Smooth muscle cell (in vitro differentiated cells): ENCODE measurements at regions not wholly inside any gene's neighbourhood (a gene's known extent, or its start where the extent isn't known, plus 50 kb on each side); places are given as distances from the start of the nearest gene placed in this dataset.

ENCODE experiments used
- DNase-seq: peaks from one replicate; lab custom pipeline; 2025; ENCODE audit not compliant: unreplicated experiment; lab: John Stamatoyannopoulos, UW
- H2AFZ ChIP-seq: fragments of 200-600 bp; sonication (generic); 2 replicates; pipeline ENCODE4 v1.6.0; 2016; ENCODE audit warnings: antibody characterized with exemption, low read depth, mild to moderate bottlenecking
- H3F3A ChIP-seq: fragments of 200-600 bp; sonication (generic); 2 replicates; pipeline ENCODE4 v1.6.0; 2017; ENCODE audit warnings: antibody characterized with exemption, low read depth
- H3K27ac ChIP-seq: fragments of 200-600 bp; sonication (generic); 2 replicates; pipeline ENCODE4 v1.5.1; 2016; ENCODE audit warnings: low read depth, mild to moderate bottlenecking
- H3K27me3 ChIP-seq: fragments of 200-600 bp; sonication (generic); 2 replicates; pipeline ENCODE4 v1.6.1; 2016; ENCODE audit warnings: low read depth, mild to moderate bottlenecking
- H3K36me3 ChIP-seq: fragments of 200-600 bp; sonication (generic); 2 replicates; pipeline ENCODE4 v1.5.1; 2016; ENCODE audit warnings: low read depth
- H3K4me1 ChIP-seq: fragments of 200-600 bp; sonication (generic); 2 replicates; pipeline ENCODE4 v1.5.1; 2016; ENCODE audit warnings: low read depth
- H3K4me2 ChIP-seq: fragments of 200-600 bp; sonication (generic); 2 replicates; pipeline ENCODE4 v1.6.0; 2016; ENCODE audit warnings: mild to moderate bottlenecking
- H3K4me3 ChIP-seq: fragments of 200-600 bp; sonication (generic); 2 replicates; pipeline ENCODE4 v1.5.1; 2016; ENCODE audit warnings: mild to moderate bottlenecking
- H3K79me2 ChIP-seq: fragments of 200-600 bp; sonication (generic); 2 replicates; pipeline ENCODE4 v1.6.0; 2016; ENCODE audit warnings: low read depth, mild to moderate bottlenecking
- H3K9ac ChIP-seq: fragments of 200-600 bp; sonication (generic); 2 replicates; pipeline ENCODE4 v1.6.0; 2016; ENCODE audit warnings: low read depth
- H3K9me3 ChIP-seq: fragments of 200-600 bp; sonication (generic); replicated peaks from 2 replicates; pipeline ENCODE4 v1.5.1; 2016; ENCODE audit warnings: low read depth
- H4K20me1 ChIP-seq: fragments of 200-600 bp; sonication (generic); 2 replicates; pipeline ENCODE4 v1.6.0; 2016; ENCODE audit warnings: low read depth
- CTCF ChIP-seq: fragments of 200-600 bp; sonication (generic); IDR thresholded peaks from 2 replicates; pipeline ENCODE4 v1.5.1; 2017; ENCODE audit warnings: borderline replicate concordance, mild to moderate bottlenecking, antibody characterized with exemption; ENCODE audit not compliant: insufficient read depth, poor library complexity, severe bottlenecking
- whole genome bisulfite sequencing: methylation state at CpG from one replicate; pipeline ENCODE4 v1.1.7; 2016; ENCODE audit warnings: low lambda C conversion rate; 5-methylcytosine and 5-hydroxymethylcytosine counted together

DNA sequence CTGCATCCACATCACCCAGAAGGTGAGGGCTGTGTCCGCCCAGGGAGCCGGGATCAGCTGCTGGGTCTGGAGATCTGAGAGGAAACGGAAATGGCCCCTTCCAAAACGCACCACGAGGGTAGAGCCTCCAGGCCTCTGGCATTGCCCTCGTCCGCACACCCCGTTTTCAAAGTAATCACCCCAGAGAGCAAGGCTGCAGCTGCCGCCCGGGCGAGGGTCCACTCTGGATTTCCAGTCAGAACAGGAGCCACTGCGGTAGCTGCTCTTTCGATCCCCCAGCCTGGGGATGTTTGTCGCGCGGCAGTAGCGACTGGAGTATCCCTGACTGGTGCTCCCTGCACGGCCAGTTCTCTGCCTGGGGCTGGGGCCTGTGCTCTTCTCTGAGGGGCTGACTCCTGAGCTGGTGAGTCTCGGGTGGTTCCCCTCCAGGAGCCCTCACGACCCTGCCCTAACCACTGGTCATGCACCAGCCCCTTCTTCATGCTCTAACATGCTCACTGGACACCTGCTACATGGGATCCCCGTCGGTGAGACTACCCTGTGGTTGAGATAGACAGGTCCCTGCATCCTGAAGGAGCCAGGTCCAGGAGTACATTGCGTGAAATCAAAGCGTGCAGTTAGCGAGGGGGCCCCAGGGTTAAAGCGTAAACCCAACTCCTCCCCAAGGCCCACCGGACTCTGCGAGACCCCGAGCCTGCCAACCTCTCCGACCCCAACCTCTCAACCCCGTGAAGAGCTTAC is 99.2 kb downstream of the FOXL3 start:
- peaks cover 6% of the 10 kb centered on the region for H3K27me3 ChIP-seq
- TF ChIP-seq CTCF, result no peak
- no peaks in the 10 kb centered on the region for H3K9me3 ChIP-seq
- no peaks in the 10 kb centered on the region for H4K20me1 ChIP-seq
- no peaks in the 10 kb centered on the region for H3K4me1 ChIP-seq
- H3K9ac ChIP-seq, result no peak overlapping the region
- WGBS, result 96% methylated on average over 31 of the region's 31 CpGs
- no peaks in the 10 kb centered on the region for H3K79me2 ChIP-seq
- H3K36me3 ChIP-seq, result no peaks in the 10 kb centered on the region
- H2AFZ ChIP-seq, result no peak overlapping the region
- DNase-seq, result no peak
- H3K4me3 ChIP-seq, result no peak overlapping the region
- no peaks in the 10 kb centered on the region for H3F3A ChIP-seq
- H3K27ac ChIP-seq, result no peak overlapping the region
- no peak overlapping the region for H3K4me2 ChIP-seq

GRCh38 chr7:389911-390601 is 100.1 kb downstream of the FOXL3 start:
- 96% methylated on average over 20 of the region's 21 CpGs for WGBS
- no peak for TF ChIP-seq CTCF
- Histone ChIP-seq H3K4me3 (no peak overlapping the region), H3K4me2 (no peak overlapping the region), H3K9me3 (no peaks in the 10 kb centered on the region), H3F3A (no peaks in the 10 kb centered on the region), H3K4me1 (no peaks in the 10 kb centered on the region), H2AFZ (no peak overlapping the region), H3K9ac (no peak overlapping the region), H3K27ac (no peak overlapping the region), H3K36me3 (no peaks in the 10 kb centered on the region), H3K27me3 (no peaks in the 10 kb centered on the region), H3K79me2 (no peaks in the 10 kb centered on the region), H4K20me1 (no peaks in the 10 kb centered on the region)
- DNase-seq, result no peak

- no peak for TF ChIP-seq CTCF
- Histone ChIP-seq H2AFZ (no peak overlapping the region), H3K9ac (no peak overlapping the region), H3K36me3 (no peaks in the 10 kb centered on the region), H3F3A (no peaks in the 10 kb centered on the region), H3K4me2 (no peak overlapping the region), H3K79me2 (no peaks in the 10 kb centered on the region), H4K20me1 (no peaks in the 10 kb centered on the region), H3K9me3 (peaks cover 3% of the 10 kb centered on the region), H3K27ac (no peak overlapping the region), H3K4me1 (no peaks in the 10 kb centered on the region), H3K27me3 (no peaks in the 10 kb centered on the region), H3K4me3 (no peak overlapping the region)
- WGBS, result 92% methylated on average over 20 of the region's 20 CpGs
- no peak for DNase-seq
Measured at GRCh38 chr7:390761-391410, 100.9 kb downstream of the FOXL3 start.
